ENCODE measurements at regions not wholly inside any gene's neighbourhood (a gene's known extent, or its start where the extent isn't known, plus 50 kb on each side); places are given as distances from the start of the nearest gene placed in this dataset.
"Not testable (repeated sequence)": the region's sequence is repeated elsewhere in the genome, so short reads cannot be mapped to it uniquely, and the experiment has no call there.

GRCh38 chr12:58419905-58420304, 478.5 kb downstream of the ATP23 start:
- no peak for TF ChIP-seq CTCF (IDR thresholded peaks at IDR 0.05; ENCODE audit: insufficient read depth, low read length, poor library complexity, severe bottlenecking)
- Histone ChIP-seq H3K4me3 (ENCODE audit: low read depth, low read length) (no peak overlapping the region), H3K27me3 (ENCODE audit: control insufficient read depth, insufficient read depth, low read length) (no peaks in the 10 kb centered on the region), H3K36me3 (ENCODE audit: control insufficient read depth, insufficient read depth, low read length) (no peaks in the 10 kb centered on the region)
- no peak for DNase-seq (ENCODE audit: low read depth)

- H3K4me3 ChIP-seq (ENCODE audit: low read depth, low read length): no peak overlapping the region
- no peaks in the 10 kb centered on the region for H3K27me3 ChIP-seq (ENCODE audit: control insufficient read depth, insufficient read depth, low read length)
- DNase-seq (ENCODE audit: low read depth): no peak
- H3K36me3 ChIP-seq (ENCODE audit: control insufficient read depth, insufficient read depth, low read length): no peaks in the 10 kb centered on the region
- no peak for TF ChIP-seq CTCF (IDR thresholded peaks at IDR 0.05; ENCODE audit: insufficient read depth, low read length, poor library complexity, severe bottlenecking)
These were observed 479.1 kb downstream of the ATP23 start for GRCh38 chr12:58420503-58420902.

GRCh38 chr12:58421990-58422389, 480.6 kb downstream of the ATP23 start:
- no peak for TF ChIP-seq CTCF (IDR thresholded peaks at IDR 0.05; ENCODE audit: insufficient read depth, low read length, poor library complexity, severe bottlenecking)
- H3K36me3 ChIP-seq (ENCODE audit: control insufficient read depth, insufficient read depth, low read length): no peaks in the 10 kb centered on the region
- H3K27me3 ChIP-seq (ENCODE audit: control insufficient read depth, insufficient read depth, low read length): no peaks in the 10 kb centered on the region
- no peak for DNase-seq (ENCODE audit: low read depth)
- no peak overlapping the region for H3K4me3 ChIP-seq (ENCODE audit: low read depth, low read length)

- Histone ChIP-seq H3K36me3 (ENCODE audit: control insufficient read depth, insufficient read depth, low read length) (no peaks in the 10 kb centered on the region), H3K27me3 (ENCODE audit: control insufficient read depth, insufficient read depth, low read length) (no peaks in the 10 kb centered on the region), H3K4me3 (ENCODE audit: low read depth, low read length) (no peak overlapping the region)
- no peak for DNase-seq (ENCODE audit: low read depth)
- TF ChIP-seq CTCF (IDR thresholded peaks at IDR 0.05; ENCODE audit: insufficient read depth, low read length, poor library complexity, severe bottlenecking): no peak
These were observed 483.5 kb downstream of the ATP23 start for GRCh38 chr12:58424735-58425392.

- no peak overlapping the region for H3K4me3 ChIP-seq (ENCODE audit: low read depth, low read length)
- peak; percentile 96 for DNase-seq (ENCODE audit: low read depth)
These were observed 484.4 kb downstream of the ATP23 start for GRCh38 chr12:58425481-58426392.

GRCh38 chr12:58426437-58426836, 485.1 kb downstream of the ATP23 start:
- H3K4me3 ChIP-seq (ENCODE audit: low read depth, low read length); H3K27me3 ChIP-seq (ENCODE audit: control insufficient read depth, insufficient read depth, low read length); DNase-seq (ENCODE audit: low read depth); H3K36me3 ChIP-seq (ENCODE audit: control insufficient read depth, insufficient read depth, low read length): not testable (repeated sequence)

More at GRCh38 chr12:58425481-58426392, 484.4 kb downstream of the ATP23 start:
- no peaks in the 10 kb centered on the region for H3K36me3 ChIP-seq (ENCODE audit: control insufficient read depth, insufficient read depth, low read length)
- H3K27me3 ChIP-seq (ENCODE audit: control insufficient read depth, insufficient read depth, low read length): no peaks in the 10 kb centered on the region
- TF ChIP-seq CTCF (IDR thresholded peaks at IDR 0.05; ENCODE audit: insufficient read depth, low read length, poor library complexity, severe bottlenecking): no peak

All from kidney epithelial cell (primary cell).